GM12875 (cell line): ENCODE measurements at regions not wholly inside any gene's neighbourhood (a gene's known extent, or its start where the extent isn't known, plus 50 kb on each side); places are given as distances from the start of the nearest gene placed in this dataset.
"Not testable (repeated sequence)": the region's sequence is repeated elsewhere in the genome, so short reads cannot be mapped to it uniquely, and the experiment has no call there.

Experiments used
- H3K4me3 ChIP-seq: one replicate; pipeline ENCODE4 v1.5.1; 2011; ENCODE audit warnings: low read depth, low read length, control low read depth
- CTCF ChIP-seq: IDR thresholded peaks from 2 replicates; pipeline ENCODE4 v1.5.1; 2011; ENCODE audit warnings: low read depth, mild to moderate bottlenecking, control low read depth, inconsistent platforms, low read length, moderate library complexity, borderline replicate concordance; ENCODE audit not compliant: insufficient read depth

- no peak for TF ChIP-seq CTCF
- no peak overlapping the region for H3K4me3 ChIP-seq
These were observed 132.0 kb upstream of the CCND2 start for GRCh38 chr12:4141348-4142270.

GRCh38 chr12:4140581-4141301, 132.8 kb upstream of the CCND2 start:
- TF ChIP-seq CTCF: no peak
- H3K4me3 ChIP-seq: no peak overlapping the region

- TF ChIP-seq CTCF: no peak
- H3K4me3 ChIP-seq: no peak overlapping the region
These were observed 134.4 kb upstream of the CCND2 start for GRCh38 chr12:4139191-4139590.

GRCh38 chr12:4138532-4138931, 135.0 kb upstream of the CCND2 start:
- not testable (repeated sequence) for H3K4me3 ChIP-seq

GRCh38 chr12:4138051-4138450, 135.5 kb upstream of the CCND2 start:
- no peak overlapping the region for H3K4me3 ChIP-seq
- TF ChIP-seq CTCF: no peak

- H3K4me3 ChIP-seq: no peak overlapping the region
- no peak for TF ChIP-seq CTCF
These were observed 136.1 kb upstream of the CCND2 start for GRCh38 chr12:4137441-4137840.

- no peak overlapping the region for H3K4me3 ChIP-seq
- no peak for TF ChIP-seq CTCF
These were observed 136.5 kb upstream of the CCND2 start for GRCh38 chr12:4137015-4137414.
